Cardiac fibroblast (primary cell): ENCODE measurements at regions not wholly inside any gene's neighbourhood (a gene's known extent, or its start where the extent isn't known, plus 50 kb on each side); places are given as distances from the start of the nearest gene placed in this dataset.
"Not testable (repeated sequence)": the region's sequence is repeated elsewhere in the genome, so short reads cannot be mapped to it uniquely, and the experiment has no call there.

Experiments used
- DNase-seq, 2 donors: peaks; one replicate each; pipeline versions ENCODE4 v3.0.0 to v3.0.0-alpha.2; 2010; ENCODE audit warnings: low read depth in 2 of 2
- H3K4me3 ChIP-seq, 2 donors: replicated peaks in 1 of 2; 1 replicate in 1 of 2; 2 replicates in 1 of 2; pipeline ENCODE4 v1.5.1; 2011; ENCODE audit warnings: low read depth in 2 of 2, low read length in 2 of 2, mild to moderate bottlenecking in 2 of 2, moderate library complexity in 1 of 2
- CTCF ChIP-seq: IDR thresholded peaks from one replicate; pipeline ENCODE4 v1.5.1; 2011; ENCODE audit warnings: low read depth, mild to moderate bottlenecking, low read length, inconsistent platforms

- no peak for DNase-seq
- H3K4me3 ChIP-seq: no peak overlapping the region
- TF ChIP-seq CTCF: no peak
Observed at GRCh38 chr20:48437146-48437545, 390.7 kb downstream of the PREX1 start.

GRCh38 chr20:48436609-48437008, 391.2 kb downstream of the PREX1 start:
- not testable (repeated sequence) for H3K4me3 ChIP-seq, DNase-seq

GRCh38 chr20:48433178-48433577, 394.6 kb downstream of the PREX1 start:
- H3K4me3 ChIP-seq: no peak overlapping the region
- no peak for TF ChIP-seq CTCF
- DNase-seq: no peak

- no peak for TF ChIP-seq CTCF
- no peak for DNase-seq
- H3K4me3 ChIP-seq: no peak overlapping the region
Observed at GRCh38 chr20:48432494-48432832, 395.3 kb downstream of the PREX1 start.

- TF ChIP-seq CTCF: no peak
- no peak for DNase-seq
- no peak overlapping the region for H3K4me3 ChIP-seq
Observed at GRCh38 chr20:48431653-48432493, 395.9 kb downstream of the PREX1 start.

- no peak overlapping the region for H3K4me3 ChIP-seq
- no peak for TF ChIP-seq CTCF
- DNase-seq: no peak
Observed at GRCh38 chr20:48426630-48427029, 401.2 kb downstream of the PREX1 start.

GRCh38 chr20:48425817-48426612, 401.8 kb downstream of the PREX1 start:
- no peak overlapping the region for H3K4me3 ChIP-seq

More at GRCh38 chr20:48425817-48426612, 401.8 kb downstream of the PREX1 start:
- TF ChIP-seq CTCF: no peak
- no peak for DNase-seq
